ENCODE measurements at regions not wholly inside any gene's neighbourhood (a gene's known extent, or its start where the extent isn't known, plus 50 kb on each side); places are given as distances from the start of the nearest gene placed in this dataset.

GRCh38 chr12:27151479-27151878 lies 69.1 kb upstream of the C12orf71 start:
- TF ChIP-seq EZH2 (IDR thresholded peaks at IDR 0.05; ENCODE audit: borderline replicate concordance, low read length) (no peak), CTCF (IDR thresholded peaks at IDR 0.05; ENCODE audit: low read length) (no peak)

Measured in OCI-LY1 (cell line).